Ovary (tissue), 3 donors: ENCODE measurements at regions not wholly inside any gene's neighbourhood (a gene's known extent, or its start where the extent isn't known, plus 50 kb on each side); places are given as distances from the start of the nearest gene placed in this dataset.

ENCODE experiments used
- CTCF ChIP-seq, 3 donors: fragments of 450-650 bp in 2 of 3; fragments of 200-600 bp in 1 of 3; IDR thresholded peaks; one replicate each; pipeline versions ENCODE4 v1.5.1 to v1.8.0; 2016 to 2022; ENCODE audit warnings: antibody characterized with exemption in 3 of 3, mild to moderate bottlenecking in 1 of 3
- EP300 ChIP-seq: sonication (generic); formaldehyde crosslinking; IDR thresholded peaks from one replicate; pipeline ENCODE4 v1.6.1; 2017; ENCODE audit warnings: antibody characterized with exemption
- POLR2A ChIP-seq: fragments of 450-650 bp; IDR thresholded peaks from one replicate; pipeline ENCODE4 v1.6.1; 2017; ENCODE audit warnings: antibody characterized with exemption, mild to moderate bottlenecking, moderate library complexity
- donor health status: DM: no; HTN: no; CAD: no.

DNA sequence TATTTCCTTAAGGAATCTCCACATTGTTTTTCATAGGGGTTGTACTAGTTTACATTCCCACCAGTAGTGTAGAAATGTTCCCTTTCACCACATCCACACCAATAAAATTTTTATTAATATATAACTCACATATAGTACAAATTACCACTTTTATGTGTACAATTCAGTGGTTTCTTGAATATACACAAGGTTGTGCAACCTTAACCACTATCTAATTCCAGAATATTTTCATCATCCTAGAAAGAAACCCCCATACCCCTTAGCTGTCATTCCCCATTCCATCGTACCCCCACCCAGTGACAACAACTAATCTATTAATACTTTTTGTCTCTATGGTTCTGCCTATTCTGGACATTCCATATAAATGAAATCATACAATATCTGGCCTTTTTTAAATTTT is 108.3 kb upstream of the USP9X start:
- TF ChIP-seq CTCF (IDR thresholded peaks at IDR 0.05) (no peak), POLR2A (no peak), EP300 (no peak)
